CD4-positive, alpha-beta memory T cell (primary cell): ENCODE measurements at regions not wholly inside any gene's neighbourhood (a gene's known extent, or its start where the extent isn't known, plus 50 kb on each side); places are given as distances from the start of the nearest gene placed in this dataset.
A peak's percentile ranks its signal among the peaks of the same experiment; 100 is the strongest.
"Not testable (repeated sequence)": the region's sequence is repeated elsewhere in the genome, so short reads cannot be mapped to it uniquely, and the experiment has no call there.

ENCODE experiments used
- CTCF ChIA-PET: fragments of 350-600 bp; sonication (Branson Sonifier 250); formaldehyde crosslinking; loops from one replicate; lab custom pipeline; 2021; ENCODE audit warnings: inconsistent platforms; ENCODE audit not compliant: partially characterized antibody; lab: Charles Lee
- POLR2A ChIA-PET: fragments of 350-600 bp; sonication (Branson Sonifier 250); formaldehyde crosslinking; loops from one replicate; lab custom pipeline; 2021; ENCODE audit not compliant: partially characterized antibody; lab: Charles Lee
- DNase-seq, 5 donors: peaks; one replicate each; pipeline versions ENCODE4 v3.0.0 to v3.0.0-alpha.2; 2020 to 2022; ENCODE audit warnings: mixed read lengths in 1 of 5
- H3K27ac ChIP-seq: one replicate; pipeline ENCODE4 v1.7.0; 2013; ENCODE audit warnings: low read depth, low read length
- H3K27me3 ChIP-seq: 2 replicates; pipeline ENCODE4 v1.7.0; 2013; ENCODE audit warnings: mild to moderate bottlenecking, low read length, moderate library complexity; ENCODE audit not compliant: insufficient read depth
- H3K36me3 ChIP-seq: 2 replicates; pipeline ENCODE4 v1.7.0; 2013; ENCODE audit warnings: mild to moderate bottlenecking, low read length, moderate library complexity; ENCODE audit not compliant: insufficient read depth
- H3K4me1 ChIP-seq: 2 replicates; pipeline ENCODE4 v1.7.0; 2013; ENCODE audit warnings: mild to moderate bottlenecking, low read length, moderate library complexity; ENCODE audit not compliant: insufficient read depth
- H3K4me3 ChIP-seq, 2 donors: one replicate each; pipeline ENCODE4 v1.7.0; 2013; ENCODE audit warnings: low read length in 2 of 2, mild to moderate bottlenecking in 1 of 2
- H3K9me3 ChIP-seq, 2 donors: one replicate each; pipeline ENCODE4 v1.7.0; 2013; ENCODE audit warnings: low read length in 2 of 2, control low read depth in 1 of 2; ENCODE audit not compliant: control insufficient read depth in 1 of 2
- H3K27ac Mint-ChIP-seq, 7 donors: one replicate each; pipeline ENCODE4 v1.8.0; 2020 to 2021; ENCODE audit warnings: mixed read lengths in 7 of 7, mild to moderate bottlenecking in 6 of 7, inconsistent platforms in 3 of 7, moderate library complexity in 3 of 7
- H3K27me3 Mint-ChIP-seq, 2 donors: one replicate each; pipeline ENCODE4 v1.8.0; 2020 to 2021; ENCODE audit warnings: mixed read lengths in 2 of 2
- H3K36me3 Mint-ChIP-seq, 2 donors: one replicate each; pipeline ENCODE4 v1.8.0; 2020 to 2021; ENCODE audit warnings: mixed read lengths in 2 of 2, inconsistent platforms in 1 of 2, mild to moderate bottlenecking in 1 of 2
- H3K4me1 Mint-ChIP-seq, 4 donors: one replicate each; pipeline ENCODE4 v1.8.0; 2020 to 2021; ENCODE audit warnings: mixed read lengths in 4 of 4, mild to moderate bottlenecking in 1 of 4
- H3K4me3 Mint-ChIP-seq, 8 donors: one replicate each; pipeline ENCODE4 v1.8.0; 2020 to 2021; ENCODE audit warnings: mixed read lengths in 8 of 8, mild to moderate bottlenecking in 7 of 8, moderate library complexity in 6 of 8, inconsistent platforms in 3 of 8
- H3K9me3 Mint-ChIP-seq, 8 donors: one replicate each; pipeline ENCODE4 v1.8.0; 2020 to 2021; ENCODE audit warnings: mixed read lengths in 8 of 8, mild to moderate bottlenecking in 5 of 8, inconsistent platforms in 3 of 8, moderate library complexity in 1 of 8
- intact Hi-C: fragments of 100-400 bp; cut with micrococcal nuclease; formaldehyde crosslinking; loops from one replicate; pipeline ENCODE4 v1.15.1; 2023

DNA sequence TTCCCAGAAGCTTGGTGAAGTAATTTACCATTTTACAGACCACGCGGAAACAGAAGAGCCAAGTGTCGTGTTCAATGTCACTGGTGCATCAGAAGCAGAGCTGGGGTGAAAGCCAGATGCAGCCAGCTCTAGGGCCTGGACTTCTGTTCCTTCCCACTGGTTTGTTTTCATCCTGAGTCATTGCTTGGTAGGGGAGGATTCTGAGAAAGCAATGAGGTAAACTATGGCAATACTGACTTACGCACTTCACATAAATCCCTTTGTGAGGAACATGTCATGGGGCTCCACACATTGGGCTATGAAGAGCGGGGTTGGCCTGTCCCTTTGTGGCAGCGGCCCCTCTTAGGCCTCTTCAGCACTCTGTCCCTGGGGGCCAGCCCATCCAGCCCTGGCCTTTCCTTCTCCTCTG lies 52.4 kb upstream of the RBFOX2 start:
- Mint-ChIP-seq H3K4me1 (no peaks in the 10 kb centered on the region), H3K9me3 (no peaks in the 10 kb centered on the region), H3K4me3 (no peak overlapping the region), H3K27ac (no peak overlapping the region), H3K36me3 (no peaks in the 10 kb centered on the region), H3K27me3 (peaks cover 1 to 2% of the 10 kb centered on the region in 2 donors)
- CTCF ChIA-PET: no interaction called here
- intact Hi-C loops: no loop called here
- POLR2A ChIA-PET: interaction anchor here (0.6 kb wide), 1 partner anchor 11 kb away, joined by 3 read pairs; no protein-coding TSS in a partner anchor
- DNase-seq: no peak
- Histone ChIP-seq H3K4me3 (no peak overlapping the region), H3K27ac (no peak overlapping the region), H3K36me3 (no peaks in the 10 kb centered on the region), H3K4me1 (no peaks in the 10 kb centered on the region), H3K9me3 (no peaks in the 10 kb centered on the region), H3K27me3 (no peaks in the 10 kb centered on the region)

DNA sequence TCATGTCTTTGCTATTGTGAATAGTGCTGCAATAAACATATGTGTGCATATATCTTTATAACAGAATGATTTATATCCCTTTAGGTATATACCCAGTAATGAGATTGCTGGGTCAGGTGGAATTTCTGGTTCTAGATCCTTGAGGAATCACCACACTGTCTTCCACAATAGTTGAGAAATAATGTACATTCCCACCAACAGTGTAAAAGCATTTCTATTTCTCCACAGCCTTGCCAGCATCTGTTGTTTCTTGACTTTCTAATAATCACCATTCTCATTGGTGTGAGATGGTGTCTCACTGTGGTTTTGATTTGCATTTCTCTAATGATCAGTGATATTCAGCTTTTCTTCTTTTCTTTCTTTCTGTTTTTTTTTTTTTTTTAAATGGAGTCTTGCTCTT lies 51.7 kb upstream of the RBFOX2 start:
- POLR2A ChIA-PET: interaction anchor here (0.6 kb wide), 1 partner anchor 10 kb away, joined by 3 read pairs; no protein-coding TSS in a partner anchor
- CTCF ChIA-PET: not testable (repeated sequence)

DNA sequence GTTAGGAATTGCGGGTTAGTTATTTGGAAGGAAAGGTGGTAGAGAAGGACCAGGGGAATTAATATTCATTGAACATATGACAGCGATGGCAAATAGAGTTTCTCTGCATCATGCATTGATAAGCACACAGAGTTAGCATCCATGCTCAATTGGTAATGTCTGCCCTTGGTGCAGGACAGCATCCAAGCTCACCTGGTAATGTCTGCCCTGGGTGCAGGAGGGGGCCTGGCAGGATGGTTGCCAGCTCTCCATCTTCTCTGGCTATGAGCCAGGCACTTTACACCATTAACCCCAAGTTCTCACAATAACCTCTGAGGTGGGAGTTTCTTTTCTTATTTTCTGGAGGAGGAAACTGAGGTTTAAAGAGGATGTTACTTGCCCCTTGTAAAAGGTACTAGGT lies 50.4 kb upstream of the RBFOX2 start:
- ChIA-PET CTCF (interaction anchor here (1.5 to 1.7 kb wide), 2 partner anchors 12 to 46 kb away, joined by 3 to 16 read pairs; no protein-coding TSS in a partner anchor), POLR2A (no interaction called here)
- Mint-ChIP-seq H3K36me3 (no peaks in the 10 kb centered on the region), H3K9me3 (no peaks in the 10 kb centered on the region), H3K4me3 (no peak overlapping the region), H3K27me3 (peaks cover 1 to 2% of the 10 kb centered on the region in 2 donors), H3K27ac (peak overlapping the region in 1 of 7 donors; percentile 44), H3K4me1 (no peaks in the 10 kb centered on the region)
- H3K4me3 ChIP-seq: no peak overlapping the region
- H3K4me1 ChIP-seq: no peaks in the 10 kb centered on the region
- no peaks in the 10 kb centered on the region for H3K9me3 ChIP-seq
- no peaks in the 10 kb centered on the region for H3K36me3 ChIP-seq
- no peak overlapping the region for H3K27ac ChIP-seq
- intact Hi-C loops: no loop called here
- DNase-seq: no peak
- no peaks in the 10 kb centered on the region for H3K27me3 ChIP-seq

More for the DNA sequence above, 51.7 kb upstream of the RBFOX2 start:
- peak overlapping the region in 1 of 7 donors; percentile 19 for H3K27ac Mint-ChIP-seq
- H3K36me3 ChIP-seq, DNase-seq, H3K4me1 ChIP-seq, H3K27me3 ChIP-seq, H3K27me3 Mint-ChIP-seq, H3K4me1 Mint-ChIP-seq, H3K4me3 Mint-ChIP-seq, H3K36me3 Mint-ChIP-seq, H3K27ac ChIP-seq, H3K4me3 ChIP-seq, H3K9me3 Mint-ChIP-seq, intact Hi-C loops, H3K9me3 ChIP-seq: not testable (repeated sequence)
